Erythroblast (primary cell): ENCODE measurements at regions not wholly inside any gene's neighbourhood (a gene's known extent, or its start where the extent isn't known, plus 50 kb on each side); places are given as distances from the start of the nearest gene placed in this dataset.
"Not testable (repeated sequence)": the region's sequence is repeated elsewhere in the genome, so short reads cannot be mapped to it uniquely, and the experiment has no call there.

Experiments
- DNase-seq, 2 experiments: peaks; one replicate each; lab custom pipeline; 2025; lab: John Stamatoyannopoulos, UW
- GATA1 ChIP-seq: IDR thresholded peaks from 2 replicates; pipeline ENCODE4 v1.6.1; 2011; ENCODE audit warnings: low read depth, mild to moderate bottlenecking, control low read depth, low read length, moderate library complexity
- POLR2A ChIP-seq: IDR thresholded peaks from 2 replicates; pipeline ENCODE4 v1.6.1; 2011; ENCODE audit warnings: mild to moderate bottlenecking, low read length

DNA sequence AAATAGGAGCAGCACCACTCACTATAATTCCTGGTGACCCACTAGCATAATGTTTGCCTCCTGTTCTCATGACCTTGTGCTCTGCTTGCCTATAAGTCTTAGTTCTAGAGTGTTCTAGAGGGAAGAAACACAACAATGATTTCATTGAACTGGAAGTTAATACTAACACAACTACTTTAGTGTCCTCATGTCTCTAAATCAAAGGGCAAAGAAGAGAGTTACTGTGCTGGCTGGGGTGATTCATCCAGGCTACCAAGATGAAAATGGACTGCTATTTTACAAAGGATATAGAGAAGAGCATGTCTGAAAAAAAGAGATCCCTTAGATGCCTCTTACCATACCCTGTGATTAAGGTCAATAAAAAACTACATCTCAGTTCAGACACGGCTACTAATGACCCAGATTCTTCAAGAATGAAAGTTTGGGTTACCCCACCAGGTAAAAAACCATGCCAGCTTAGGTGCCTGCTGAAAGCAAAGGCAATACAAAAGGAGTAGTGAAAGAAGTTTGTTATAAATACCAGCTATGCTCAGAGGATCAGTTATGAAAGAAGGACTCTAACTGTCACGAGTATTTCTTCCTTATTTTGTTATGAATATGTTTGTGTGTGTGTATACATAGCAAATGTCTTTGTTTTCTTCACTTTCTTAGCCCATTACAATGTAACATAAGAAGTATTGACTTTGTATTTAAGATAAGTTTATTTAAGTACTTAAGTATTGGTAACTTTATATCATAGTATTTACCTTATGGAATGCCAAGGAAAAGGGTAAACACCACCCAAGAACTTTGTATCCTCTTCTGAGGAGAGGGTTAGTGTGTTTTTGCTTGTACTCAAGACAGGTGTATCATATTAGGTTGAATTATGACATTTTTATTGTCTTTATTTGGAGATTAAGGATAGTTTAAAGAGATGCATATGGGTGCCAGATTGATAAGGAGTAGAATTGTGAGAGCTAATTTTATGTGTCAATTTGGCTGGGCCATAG, 314.1 kb upstream of the PTGER4 start:
- TF ChIP-seq GATA1 = no peak
- no peak for TF ChIP-seq POLR2A
- DNase-seq = no peak

DNA sequence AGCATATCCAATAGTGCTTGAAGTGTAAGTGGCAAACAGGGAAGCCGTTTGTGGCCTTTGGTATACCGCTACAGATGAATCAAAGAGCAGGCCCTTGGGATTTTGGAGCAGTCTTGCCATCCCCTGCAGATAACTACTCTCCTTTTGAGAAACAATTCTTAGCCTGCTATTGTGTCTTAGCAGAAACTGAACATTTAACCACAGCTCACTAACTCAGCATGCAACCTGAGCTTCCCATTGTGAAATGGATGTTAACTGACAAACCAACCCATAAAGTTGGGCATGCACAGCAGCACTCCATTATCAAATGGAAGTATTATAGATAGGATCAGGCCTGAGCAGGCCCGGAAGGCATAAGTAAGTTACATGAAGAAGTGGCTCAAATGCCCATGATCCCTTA, 315.3 kb upstream of the PTGER4 start:
- DNase-seq = no peak
- TF ChIP-seq GATA1 (no peak), POLR2A (no peak)

DNA sequence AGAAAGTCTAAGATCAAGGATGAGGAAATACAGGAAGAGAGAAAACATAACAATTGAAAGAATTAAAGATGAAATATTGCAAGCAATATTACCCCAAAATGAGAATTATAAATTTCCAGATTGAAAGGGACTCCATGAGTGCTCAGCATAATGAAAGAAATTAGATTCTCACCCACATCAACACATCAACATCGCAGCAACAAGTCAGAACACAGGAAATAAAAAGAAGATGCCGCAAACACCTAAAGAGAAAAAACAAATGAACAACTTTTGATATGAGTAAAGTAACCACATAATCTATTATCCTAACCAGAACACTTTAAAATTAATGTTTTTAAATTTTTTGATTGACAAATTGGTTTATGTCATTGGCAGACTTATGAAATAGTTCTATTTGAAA, 318.3 kb upstream of the PTGER4 start:
- TF ChIP-seq POLR2A (no peak), GATA1 (no peak)
- DNase-seq = no peak

DNA sequence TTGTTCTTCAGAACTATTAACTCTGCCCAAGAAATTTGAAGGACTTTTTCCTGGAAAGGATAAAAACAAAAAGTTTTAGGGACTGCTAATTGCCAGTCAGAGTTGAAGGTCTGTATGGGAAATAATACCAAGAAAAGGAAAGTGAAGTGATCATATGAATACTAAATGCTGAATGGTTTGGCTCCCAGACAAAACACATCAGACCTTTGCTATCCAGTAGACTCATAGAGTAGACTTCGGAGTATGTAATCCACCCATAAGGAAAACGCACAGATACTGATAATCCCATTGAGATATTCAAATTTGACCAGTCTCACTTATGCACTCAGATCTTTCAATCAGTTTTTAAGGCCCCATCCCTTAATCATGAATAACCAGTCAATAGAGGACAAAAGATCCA, 319.0 kb upstream of the PTGER4 start:
- DNase-seq = no peak
- TF ChIP-seq GATA1 = no peak
- TF ChIP-seq POLR2A = no peak

DNA sequence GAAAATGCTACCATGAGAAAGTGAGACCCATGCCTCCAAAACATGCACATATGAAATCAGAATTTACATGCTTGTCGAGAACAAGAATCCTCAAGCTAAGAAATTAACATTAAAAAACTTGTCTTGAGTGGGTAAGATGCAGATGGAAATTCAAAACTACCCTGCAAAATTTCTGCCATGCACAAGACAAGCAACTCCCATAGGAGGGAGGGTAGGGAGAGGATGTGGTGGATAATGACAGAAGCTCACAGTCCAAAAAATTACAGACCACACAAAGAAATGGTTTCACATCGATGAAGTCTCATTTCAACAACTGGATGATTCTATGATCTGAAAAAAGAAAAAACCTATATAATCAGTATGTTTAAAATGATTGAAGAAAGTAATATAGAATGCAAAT, 319.9 kb upstream of the PTGER4 start:
- no peak for TF ChIP-seq GATA1
- DNase-seq = no peak

DNA sequence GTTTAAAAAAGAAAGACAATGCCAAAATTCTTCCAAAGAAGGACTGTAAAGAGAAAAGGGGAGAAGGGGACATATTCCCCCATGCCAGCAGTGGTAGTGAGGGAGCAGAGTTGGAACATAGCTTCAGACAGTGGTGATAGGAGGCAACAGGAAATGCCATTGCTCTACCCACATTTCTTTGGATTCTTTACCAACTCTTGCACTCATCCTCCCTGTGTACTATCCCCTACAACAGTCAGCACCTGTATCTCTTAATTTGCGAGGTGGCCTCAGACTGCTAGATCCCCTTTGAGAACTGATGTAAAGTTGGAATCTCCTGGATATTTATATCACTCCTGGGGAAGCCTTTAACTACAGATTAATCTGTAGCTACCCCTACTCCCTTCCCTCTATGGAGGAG, 320.6 kb upstream of the PTGER4 start:
- TF ChIP-seq GATA1 (no peak), POLR2A (no peak)
- no peak for DNase-seq

DNA sequence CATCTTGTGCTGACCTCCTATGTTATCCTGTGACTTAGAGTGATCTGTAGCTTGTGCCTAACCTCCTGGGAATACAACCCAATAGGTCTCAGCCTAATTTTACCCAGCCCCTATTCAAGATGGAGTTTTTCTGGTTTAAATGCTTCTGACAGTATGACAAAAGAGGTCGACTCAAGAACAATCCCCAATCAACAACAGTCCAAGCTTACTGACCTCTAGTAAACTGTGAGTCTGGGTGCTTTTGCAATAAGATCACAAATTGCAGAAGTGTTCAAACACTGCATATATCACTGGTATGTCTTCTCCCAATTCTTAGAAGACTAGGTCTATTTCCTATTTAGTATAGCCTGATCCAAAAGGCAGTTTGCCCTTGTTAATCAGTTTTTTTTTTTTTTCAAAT, 323.5 kb upstream of the PTGER4 start:
- TF ChIP-seq POLR2A = no peak
- TF ChIP-seq GATA1 = no peak
- no peak for DNase-seq

DNA sequence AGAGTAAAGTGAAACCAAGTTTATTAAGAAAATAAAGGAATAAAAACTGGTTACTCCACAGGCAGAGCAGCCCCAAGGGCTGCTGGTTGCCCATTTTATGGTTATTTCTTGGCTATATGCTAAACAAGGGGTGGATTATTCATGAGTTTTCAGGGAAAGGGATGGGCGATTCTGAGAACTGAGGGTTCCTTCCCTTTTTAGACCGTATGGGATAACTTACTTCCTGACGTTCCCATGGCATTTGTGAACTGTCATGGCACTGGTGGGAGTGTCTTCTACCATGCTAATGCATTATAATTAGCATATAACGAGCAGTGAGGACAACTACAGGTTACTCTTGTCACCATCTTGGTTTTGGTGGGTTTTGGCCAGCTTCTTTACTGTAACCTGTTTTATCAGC, 323.9 kb upstream of the PTGER4 start:
- no peak for DNase-seq
- TF ChIP-seq GATA1 (no peak), POLR2A (no peak)

DNA sequence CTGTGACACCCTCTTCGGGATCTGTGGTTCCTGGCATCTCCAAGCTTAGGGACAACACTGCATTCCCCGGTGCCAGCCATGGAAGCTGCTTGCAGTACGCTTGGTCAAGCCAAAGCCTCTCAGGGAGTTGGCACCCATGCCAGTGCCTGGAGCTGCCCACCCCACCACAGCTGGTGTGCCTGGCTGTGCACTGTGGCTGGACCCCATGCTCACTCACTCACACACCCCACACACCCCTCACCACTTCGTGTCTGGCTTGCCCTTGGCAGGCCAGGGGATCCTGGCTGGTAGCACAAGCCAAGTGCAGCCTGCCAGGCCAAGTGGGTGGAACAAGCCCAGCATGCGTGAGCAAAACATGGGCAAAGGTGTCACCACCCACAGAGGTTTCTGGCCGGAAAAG, 324.5 kb upstream of the PTGER4 start:
- no peak for TF ChIP-seq GATA1
- TF ChIP-seq POLR2A = no peak

DNA sequence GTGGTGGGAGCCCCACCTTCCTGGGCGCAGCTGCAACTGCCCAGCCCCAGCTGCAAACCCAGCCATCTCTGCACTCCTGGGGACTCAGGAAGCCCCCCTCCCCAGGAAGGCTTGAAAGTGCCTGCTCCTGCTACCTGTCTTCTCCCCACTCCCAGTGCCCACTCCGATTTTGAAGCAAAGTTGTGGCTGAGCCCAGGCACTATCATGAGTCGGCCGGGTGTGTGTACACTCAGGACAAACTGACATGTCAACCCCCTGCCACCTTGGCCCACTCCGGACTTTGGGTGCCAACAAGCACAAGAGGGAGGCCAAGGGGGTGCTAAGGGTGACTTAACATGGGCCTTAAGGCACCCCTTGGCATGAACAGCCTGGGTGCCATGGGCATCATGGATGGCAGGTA, 325.5 kb upstream of the PTGER4 start:
- TF ChIP-seq GATA1 (no peak), POLR2A (no peak)
- no peak for DNase-seq

More for the DNA sequence above, 324.5 kb upstream of the PTGER4 start:
- no peak for DNase-seq

DNA sequence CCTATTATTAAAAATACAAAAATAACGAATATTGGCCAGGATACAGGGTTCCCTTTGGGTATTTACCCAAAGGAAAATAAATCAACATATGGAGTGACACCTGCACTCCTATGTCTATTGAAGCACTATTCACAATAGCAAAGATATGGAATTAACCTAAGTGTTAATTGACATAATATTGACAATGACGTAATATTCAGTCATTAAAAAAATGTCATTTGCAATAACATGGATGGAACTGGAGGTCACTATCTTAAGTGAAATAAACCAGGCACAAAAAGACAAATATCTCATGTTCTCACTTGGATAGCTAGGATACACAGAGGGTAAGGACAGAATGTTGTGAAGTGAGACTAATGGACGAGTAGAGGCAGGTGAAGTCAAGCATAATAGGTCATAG, 326.3 kb upstream of the PTGER4 start:
- TF ChIP-seq POLR2A (no peak), GATA1 (no peak)
- DNase-seq = no peak

DNA sequence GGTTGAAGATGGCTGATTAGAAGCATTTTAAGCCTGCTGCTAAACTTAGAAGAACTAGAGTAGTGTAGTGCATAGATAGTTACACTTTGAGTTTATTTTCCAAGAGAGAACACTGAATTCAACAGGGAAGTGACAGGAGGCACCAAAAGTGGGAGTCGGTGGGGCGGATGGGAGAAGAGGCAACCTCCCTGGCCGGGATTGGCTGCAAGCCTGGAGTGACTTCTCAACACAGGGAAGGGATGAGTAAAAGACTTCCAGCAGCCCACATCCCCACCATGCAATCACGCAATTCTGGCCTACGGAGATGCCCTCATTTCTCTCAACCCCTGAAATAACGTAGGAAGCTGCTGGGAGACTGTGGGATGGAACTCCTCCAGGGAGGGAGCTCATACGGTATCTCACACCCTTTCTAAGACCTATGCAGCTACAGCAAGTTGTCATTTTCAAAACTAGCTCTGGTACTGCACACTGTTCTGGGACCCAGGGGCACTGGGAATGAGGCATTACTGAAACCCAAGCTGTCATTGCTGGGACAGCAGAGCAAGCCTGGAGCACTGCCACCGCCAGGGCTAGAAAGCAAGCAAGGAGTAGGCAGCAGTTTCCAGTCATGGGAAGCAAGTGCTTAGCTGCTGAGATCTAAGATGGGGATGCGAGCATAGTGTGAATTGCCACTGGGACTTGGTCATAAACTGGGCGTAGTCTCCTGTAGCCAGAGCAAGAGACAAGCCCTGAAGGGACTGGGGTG, 331.6 kb upstream of the PTGER4 start:
- DNase-seq = no peak
- no peak for TF ChIP-seq POLR2A

DNA sequence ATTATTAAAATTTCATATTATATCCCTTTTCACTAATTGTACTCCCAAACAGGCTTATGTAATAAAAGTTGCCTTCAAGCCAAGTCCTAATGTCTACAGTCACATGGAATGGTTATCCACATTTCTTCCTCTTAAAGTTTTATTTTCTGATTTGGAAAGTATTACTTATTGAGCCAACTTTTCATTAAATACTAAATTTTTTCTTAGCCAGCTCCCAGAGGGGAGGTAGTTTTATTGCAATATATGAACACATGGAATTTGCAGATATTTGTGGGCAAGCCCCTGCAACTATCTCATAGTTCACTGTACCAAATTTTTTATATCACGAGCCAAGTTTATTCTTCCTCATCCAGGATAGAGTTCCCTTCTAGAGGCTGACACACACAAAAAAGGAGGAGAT, 332.8 kb upstream of the PTGER4 start:
- TF ChIP-seq POLR2A = no peak
- no peak for TF ChIP-seq GATA1
- no peak for DNase-seq

DNA sequence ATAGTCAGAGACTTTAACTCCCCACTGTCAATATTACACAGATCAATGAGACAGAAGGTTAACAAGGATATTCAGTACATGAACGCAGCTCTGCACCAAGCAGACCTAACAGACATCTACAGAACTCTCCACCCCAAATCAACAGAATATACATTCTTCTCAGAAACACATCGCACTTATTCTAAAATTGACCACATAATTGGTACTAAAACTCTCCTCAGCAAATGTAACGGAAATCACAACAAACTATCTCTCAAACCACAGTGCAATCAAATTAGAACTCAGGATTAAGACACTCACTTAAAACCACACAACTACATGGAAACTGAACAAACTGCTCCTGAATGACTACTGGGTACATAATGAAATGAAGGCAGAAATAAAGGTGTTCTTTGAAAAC, 341.3 kb upstream of the PTGER4 start:
- not testable (repeated sequence) for DNase-seq
